HCT116 (cell line): ENCODE measurements at regions not wholly inside any gene's neighbourhood (a gene's known extent, or its start where the extent isn't known, plus 50 kb on each side); places are given as distances from the start of the nearest gene placed in this dataset.

ENCODE experiments used
- ATAC-seq: fragments of 200-7000 bp; cut with Tn5 transposase; 2 replicates; pipeline ENCODE4 v1.9.1; 2020; ENCODE audit warnings: mild to moderate bottlenecking, moderate library complexity
- BruUV-seq: library from RNA; stranded (reverse); fragments of 400-500 nt; replicated peaks from 2 replicates; lab custom pipeline; 2021; lab: Mats Ljungman, UMichigan
- CTCF ChIA-PET: fragments of 300-600 bp; sonication (Branson Sonifier 250); formaldehyde crosslinking; loops from one replicate; lab custom pipeline; 2021; ENCODE audit warnings: antibody characterized with exemption; lab: Charles Lee
- POLR2A ChIA-PET: fragments of 300-600, 350-600 bp; sonication (Branson Sonifier 250); formaldehyde crosslinking; loops from one replicate; lab custom pipeline; 2021; ENCODE audit warnings: antibody characterized with exemption; lab: Charles Lee
- RAD21 ChIA-PET, 2 experiments: fragments of 300-600 bp; sonication (Branson Sonifier 250); formaldehyde crosslinking; loops; one replicate each; lab custom pipeline; 2023; ENCODE audit warnings: low total read pairs in 2 of 2; ENCODE audit not compliant: uncharacterized antibody in 2 of 2, unreplicated experiment in 2 of 2, low non-redundant PET in 1 of 2; lab: Charles Lee
- DNase-seq: peaks from one replicate; pipeline ENCODE4 v3.0.0-alpha.2; 2010; ENCODE audit warnings: low read depth, low spot score
- H2AFZ ChIP-seq: fragments of 200-600 bp; shearing (Covaris generic), sonication (generic); 2 replicates; pipeline ENCODE4 v1.6.1; 2017; ENCODE audit warnings: low read depth, mixed run types, mixed read lengths, antibody characterized with exemption, low read length; ENCODE audit not compliant: poor library complexity, severe bottlenecking
- H3K27ac ChIP-seq: 2 replicates; pipeline ENCODE4 v1.5.1; 2012; ENCODE audit warnings: low read depth, low read length
- H3K27me3 ChIP-seq: fragments of 200-600 bp; sonication (generic); 2 replicates; pipeline ENCODE4 v1.6.1; 2016; ENCODE audit warnings: mixed run types, low read length, mixed read lengths; ENCODE audit not compliant: insufficient read depth
- H3K36me3 ChIP-seq, 2 experiments: fragments of 200-500 bp in 1 of 2; fragments of 200-600 bp in 1 of 2; sonication (Bioruptor generic) in 1 of 2; sonication (generic) in 1 of 2; 2 replicates each; pipeline versions ENCODE4 v1.5.1 to v1.6.1; 2014 to 2016; ENCODE audit warnings: low read length in 2 of 2, inconsistent platforms in 1 of 2, mixed read lengths in 1 of 2, mixed run types in 1 of 2; ENCODE audit not compliant: insufficient read depth in 2 of 2, control insufficient read depth in 1 of 2
- H3K4me1 ChIP-seq, 2 experiments: fragments of 200-600 bp in 1 of 2; sonication (generic) in 1 of 2; 2 replicates each; pipeline versions ENCODE4 v1.5.1 to v1.6.1; 2012 to 2017; ENCODE audit warnings: low read length in 2 of 2, inconsistent platforms in 1 of 2, mild to moderate bottlenecking in 1 of 2, mixed read lengths in 1 of 2, mixed run types in 1 of 2, moderate library complexity in 1 of 2; ENCODE audit not compliant: insufficient read depth in 2 of 2, control insufficient read depth in 1 of 2
- H3K4me2 ChIP-seq: fragments of 200-600 bp; sonication (generic); 2 replicates; pipeline ENCODE4 v1.6.1; 2017; ENCODE audit warnings: mixed run types, low read length, mixed read lengths
- H3K4me3 ChIP-seq, 2 experiments: fragments of 200-600 bp in 1 of 2; sonication (generic) in 1 of 2; replicated peaks in 1 of 2; 2 replicates each; pipeline ENCODE4 v1.5.1; 2011 to 2016; ENCODE audit warnings: low read length in 2 of 2, control low read depth in 1 of 2, low read depth in 1 of 2, mild to moderate bottlenecking in 1 of 2, mixed read lengths in 1 of 2, mixed run types in 1 of 2
- H3K79me2 ChIP-seq: fragments of 200-600 bp; sonication (generic); 2 replicates; pipeline ENCODE4 v1.6.1; 2017; ENCODE audit warnings: mild to moderate bottlenecking, mixed run types, low read length, moderate library complexity, mixed read lengths; ENCODE audit not compliant: insufficient read depth
- H3K9ac ChIP-seq: fragments of 200-600 bp; sonication (generic); 2 replicates; pipeline ENCODE4 v1.6.1; 2016; ENCODE audit warnings: low read length, mixed read lengths
- H3K9me2 ChIP-seq: fragments of 200-600 bp; sonication (generic), shearing (Covaris generic); 2 replicates; pipeline ENCODE4 v1.6.1; 2017; ENCODE audit warnings: mixed run types, mild to moderate bottlenecking, moderate library complexity; ENCODE audit not compliant: insufficient read depth
- H3K9me3 ChIP-seq, 2 experiments: fragments of 200-500 bp in 1 of 2; fragments of 200-600 bp in 1 of 2; sonication (Bioruptor generic) in 1 of 2; sonication (generic) in 1 of 2; 2 replicates each; pipeline ENCODE4 v1.6.1; 2014 to 2017; ENCODE audit warnings: low read length in 2 of 2, mixed read lengths in 2 of 2, inconsistent platforms in 1 of 2, low read depth in 1 of 2, mild to moderate bottlenecking in 1 of 2, mixed run types in 1 of 2, moderate library complexity in 1 of 2; ENCODE audit not compliant: control insufficient read depth in 1 of 2, insufficient read depth in 1 of 2
- H4K20me1 ChIP-seq: fragments of 200-600 bp; sonication (generic), shearing (Covaris generic); 2 replicates; pipeline ENCODE4 v1.6.1; 2017; ENCODE audit warnings: mixed run types, mild to moderate bottlenecking, moderate library complexity; ENCODE audit not compliant: insufficient read depth
- ATF3 ChIP-seq: IDR thresholded peaks from 2 replicates; pipeline ENCODE4 v1.6.1; 2012
- EGR1 ChIP-seq: IDR thresholded peaks from 2 replicates; pipeline ENCODE4 v1.6.1; 2012; ENCODE audit warnings: low read depth
- ELF1 ChIP-seq: IDR thresholded peaks from 2 replicates; pipeline ENCODE4 v1.6.1; 2012; ENCODE audit warnings: low read depth, borderline replicate concordance
- EZH2 ChIP-seq: fragments of 200-600 bp; sonication (generic); IDR thresholded peaks from 2 replicates; pipeline ENCODE4 v1.6.1; 2017; ENCODE audit warnings: antibody characterized with exemption, mixed run types
- EZH2phosphoT487 ChIP-seq: fragments of 200-600 bp; IDR thresholded peaks from 2 replicates; pipeline ENCODE4 v1.6.1; 2018; ENCODE audit warnings: antibody characterized with exemption, borderline replicate concordance
- JUND ChIP-seq: IDR thresholded peaks from 2 replicates; pipeline ENCODE4 v1.6.1; 2012
- POLR2AphosphoS5 ChIP-seq: IDR thresholded peaks from 2 replicates; pipeline ENCODE4 v1.6.1; 2011; ENCODE audit warnings: mild to moderate bottlenecking, low read depth, low read length, moderate library complexity
- RAD21 ChIP-seq: IDR thresholded peaks from 2 replicates; pipeline ENCODE4 v1.6.1; 2012; ENCODE audit warnings: low read depth, mild to moderate bottlenecking
- REST ChIP-seq: IDR thresholded peaks from 2 replicates; pipeline ENCODE4 v1.6.1; 2012; ENCODE audit warnings: low read depth
- SP1 ChIP-seq: IDR thresholded peaks from 2 replicates; pipeline ENCODE4 v1.6.1; 2012; ENCODE audit warnings: low read depth
- SRF ChIP-seq: IDR thresholded peaks from 2 replicates; pipeline ENCODE4 v1.6.1; 2012; ENCODE audit warnings: low read depth
- YY1 ChIP-seq: IDR thresholded peaks from 2 replicates; pipeline ENCODE4 v1.6.1; 2011; ENCODE audit warnings: low read length, low read depth, moderate library complexity, mild to moderate bottlenecking; ENCODE audit not compliant: insufficient replicate concordance; ENCODE audit errors: extremely low read depth
- ZFX ChIP-seq: fragments of 450-650 bp; IDR thresholded peaks from 2 replicates; pipeline ENCODE4 v1.6.1; 2017
- ZNF274 ChIP-seq: fragments of 200-500 bp; sonication (Bioruptor generic); IDR thresholded peaks from 2 replicates; pipeline ENCODE4 v1.6.1; 2014; ENCODE audit warnings: mild to moderate bottlenecking, low read depth, low read length, inconsistent platforms
- intact Hi-C: fragments of 100-400 bp; cut with micrococcal nuclease; formaldehyde crosslinking; loops from 2 replicates; pipeline ENCODE4 v1.10.0; 2022
- TF ChIP-seq, protein P1 (sequence below), 3 experiments: fragments of 200-600 bp in 1 of 3; sonication (generic) in 1 of 3; IDR thresholded peaks in 2 of 3; conservative IDR thresholded peaks in 1 of 3; 2 replicates each; pipeline ENCODE4 v1.5.1; 2012 to 2017; ENCODE audit warnings: low read depth in 2 of 3, low read length in 2 of 3, antibody characterized with exemption in 1 of 3, borderline replicate concordance in 1 of 3, control low read depth in 1 of 3, mild to moderate bottlenecking in 1 of 3, mixed read lengths in 1 of 3, mixed run types in 1 of 3, moderate library complexity in 1 of 3; ENCODE audit not compliant: insufficient read depth in 1 of 3
- TF ChIP-seq, protein P2 (sequence below): IDR thresholded peaks from 2 replicates; pipeline ENCODE4 v1.6.1; 2012

DNA sequence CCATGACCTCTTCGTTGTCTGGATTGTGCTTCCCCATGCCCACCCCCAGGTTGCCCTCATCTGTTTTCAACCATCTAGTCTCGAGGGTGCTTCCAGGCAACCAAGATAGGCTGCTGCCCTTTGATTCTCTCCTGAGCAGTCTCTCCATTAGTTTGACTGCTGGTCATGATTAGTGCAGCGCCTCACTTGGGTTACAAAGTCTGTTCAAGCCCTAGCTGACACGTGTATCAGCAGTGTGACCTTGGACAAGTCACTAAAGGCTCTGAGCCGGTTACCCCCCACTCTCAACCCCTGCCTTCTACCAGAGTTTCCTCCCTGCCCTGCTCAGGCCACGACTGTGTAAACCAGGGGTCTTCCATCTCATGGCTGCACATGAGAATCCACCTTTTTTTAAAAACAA, 185.3 kb upstream of the PWP1 start:
- ATAC-seq (no peak), DNase-seq (no peak)
- ChIA-PET CTCF (no interaction called here), RAD21 (no interaction called here), POLR2A (no interaction called here)
- no peak overlapping the region for H3K4me3 ChIP-seq
- H3K27me3 ChIP-seq = no peaks in the 10 kb centered on the region
- no peaks in the 10 kb centered on the region; a peak in 1 of 4 replicates for H3K9me3 ChIP-seq
- no peak overlapping the region for H2AFZ ChIP-seq
- BruUV-seq = no TSS peak
- no peaks in the 10 kb centered on the region for H3K4me1 ChIP-seq
- no peak overlapping the region for H3K27ac ChIP-seq
- no peaks in the 10 kb centered on the region for H3K9me2 ChIP-seq
- no peaks in the 10 kb centered on the region for H3K36me3 ChIP-seq
- H3K79me2 ChIP-seq = no peaks in the 10 kb centered on the region
- H4K20me1 ChIP-seq = no peaks in the 10 kb centered on the region
- no peak overlapping the region for H3K4me2 ChIP-seq
- H3K9ac ChIP-seq = no peak overlapping the region
- intact Hi-C loops = no loop called here
- TF ChIP-seq ZFX (no peak), ZNF274 (no peak), SRF (no peak), EZH2 (no peak), YY1 (no peak), ATF3 (no peak), RAD21 (no peak), EGR1 (no peak), REST (no peak), JUND (no peak), SP1 (no peak), ELF1 (no peak), EZH2phosphoT487 (no peak), POLR2AphosphoS5 (no peak)
- TF ChIP-seq, protein P1, sequence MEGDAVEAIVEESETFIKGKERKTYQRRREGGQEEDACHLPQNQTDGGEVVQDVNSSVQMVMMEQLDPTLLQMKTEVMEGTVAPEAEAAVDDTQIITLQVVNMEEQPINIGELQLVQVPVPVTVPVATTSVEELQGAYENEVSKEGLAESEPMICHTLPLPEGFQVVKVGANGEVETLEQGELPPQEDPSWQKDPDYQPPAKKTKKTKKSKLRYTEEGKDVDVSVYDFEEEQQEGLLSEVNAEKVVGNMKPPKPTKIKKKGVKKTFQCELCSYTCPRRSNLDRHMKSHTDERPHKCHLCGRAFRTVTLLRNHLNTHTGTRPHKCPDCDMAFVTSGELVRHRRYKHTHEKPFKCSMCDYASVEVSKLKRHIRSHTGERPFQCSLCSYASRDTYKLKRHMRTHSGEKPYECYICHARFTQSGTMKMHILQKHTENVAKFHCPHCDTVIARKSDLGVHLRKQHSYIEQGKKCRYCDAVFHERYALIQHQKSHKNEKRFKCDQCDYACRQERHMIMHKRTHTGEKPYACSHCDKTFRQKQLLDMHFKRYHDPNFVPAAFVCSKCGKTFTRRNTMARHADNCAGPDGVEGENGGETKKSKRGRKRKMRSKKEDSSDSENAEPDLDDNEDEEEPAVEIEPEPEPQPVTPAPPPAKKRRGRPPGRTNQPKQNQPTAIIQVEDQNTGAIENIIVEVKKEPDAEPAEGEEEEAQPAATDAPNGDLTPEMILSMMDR (IDR thresholded peaks at IDR 0.05 in 2 of 3, conservative IDR thresholded peaks at IDR 0.05 in 1 of 3; ENCODE audit: borderline replicate concordance in 1 of 3, insufficient read depth in 1 of 3, low read depth in 2 of 3, low read length in 2 of 3) = no peak
- TF ChIP-seq, protein P2, sequence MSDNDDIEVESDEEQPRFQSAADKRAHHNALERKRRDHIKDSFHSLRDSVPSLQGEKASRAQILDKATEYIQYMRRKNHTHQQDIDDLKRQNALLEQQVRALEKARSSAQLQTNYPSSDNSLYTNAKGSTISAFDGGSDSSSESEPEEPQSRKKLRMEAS = no peak
